Skeletal muscle satellite cell (primary cell): ENCODE measurements at regions not wholly inside any gene's neighbourhood (a gene's known extent, or its start where the extent isn't known, plus 50 kb on each side); places are given as distances from the start of the nearest gene placed in this dataset.

Experiments used
- H3K27me3 ChIP-seq: 2 replicates; pipeline ENCODE4 v1.7.0; 2013; ENCODE audit warnings: low read length; ENCODE audit not compliant: control insufficient read depth, insufficient read depth
- H3K36me3 ChIP-seq: 2 replicates; pipeline ENCODE4 v1.7.0; 2013; ENCODE audit warnings: mild to moderate bottlenecking, control low read depth, low read length; ENCODE audit not compliant: insufficient read depth
- H3K4me1 ChIP-seq: 2 replicates; pipeline ENCODE4 v1.7.0; 2013; ENCODE audit warnings: low read length; ENCODE audit not compliant: control insufficient read depth, insufficient read depth
- H3K4me2 ChIP-seq: 2 replicates; pipeline ENCODE4 v1.7.0; 2013; ENCODE audit warnings: mild to moderate bottlenecking, low read length
- H3K4me3 ChIP-seq: 2 replicates; pipeline ENCODE4 v1.7.0; 2013; ENCODE audit warnings: low read length
- H3K9ac ChIP-seq: 2 replicates; pipeline ENCODE4 v1.7.0; 2013; ENCODE audit warnings: mild to moderate bottlenecking, low read depth, low read length, moderate library complexity
- H3K9me3 ChIP-seq: replicated peaks from 2 replicates; pipeline ENCODE4 v1.7.0; 2013; ENCODE audit warnings: mild to moderate bottlenecking, control low read depth, low read length

- H3K9ac ChIP-seq = no peak overlapping the region
- no peaks in the 10 kb centered on the region for H3K9me3 ChIP-seq
Observed at GRCh38 chr17:5825717-5826330, 241.5 kb upstream of the NLRP1 start.

GRCh38 chr17:5826384-5826783, 242.1 kb upstream of the NLRP1 start:
- no peaks in the 10 kb centered on the region for H3K36me3 ChIP-seq
- peaks cover 25% of the 10 kb centered on the region for H3K4me1 ChIP-seq
- no peak overlapping the region for H3K9ac ChIP-seq
- H3K4me2 ChIP-seq = no peak overlapping the region
- H3K9me3 ChIP-seq = no peaks in the 10 kb centered on the region
- no peaks in the 10 kb centered on the region for H3K27me3 ChIP-seq
- no peak overlapping the region for H3K4me3 ChIP-seq

More at GRCh38 chr17:5825717-5826330, 241.5 kb upstream of the NLRP1 start:
- Histone ChIP-seq H3K4me1 (peaks cover 30% of the 10 kb centered on the region), H3K4me2 (no peak overlapping the region), H3K4me3 (no peak overlapping the region), H3K27me3 (no peaks in the 10 kb centered on the region), H3K36me3 (no peaks in the 10 kb centered on the region)

- H3K9me3 ChIP-seq = no peaks in the 10 kb centered on the region
Observed at GRCh38 chr17:5830921-5831320, 239.3 kb upstream of the WSCD1 start.

GRCh38 chr17:5832886-5833285, 237.3 kb upstream of the WSCD1 start:
- H3K27me3 ChIP-seq = no peaks in the 10 kb centered on the region
- peaks cover 23% of the 10 kb centered on the region for H3K4me1 ChIP-seq
- H3K36me3 ChIP-seq = no peaks in the 10 kb centered on the region
- no peak overlapping the region for H3K4me3 ChIP-seq
- no peak overlapping the region for H3K4me2 ChIP-seq
- H3K9me3 ChIP-seq = no peaks in the 10 kb centered on the region
- no peak overlapping the region for H3K9ac ChIP-seq

More at GRCh38 chr17:5830921-5831320, 239.3 kb upstream of the WSCD1 start:
- no peaks in the 10 kb centered on the region for H3K36me3 ChIP-seq
- H3K4me1 ChIP-seq = peaks cover 20% of the 10 kb centered on the region
- H3K9ac ChIP-seq = no peak overlapping the region
- H3K4me2 ChIP-seq = no peak overlapping the region
- H3K27me3 ChIP-seq = no peaks in the 10 kb centered on the region
- H3K4me3 ChIP-seq = no peak overlapping the region

GRCh38 chr17:5837055-5837491, 233.1 kb upstream of the WSCD1 start:
- no peaks in the 10 kb centered on the region for H3K27me3 ChIP-seq
- peaks cover 23% of the 10 kb centered on the region for H3K4me1 ChIP-seq
- H3K4me3 ChIP-seq = no peak overlapping the region
- no peak overlapping the region for H3K9ac ChIP-seq
- H3K4me2 ChIP-seq = no peak overlapping the region
- no peaks in the 10 kb centered on the region for H3K9me3 ChIP-seq
- no peaks in the 10 kb centered on the region for H3K36me3 ChIP-seq

GRCh38 chr17:5838661-5839300, 231.4 kb upstream of the WSCD1 start:
- Histone ChIP-seq H3K27me3 (no peaks in the 10 kb centered on the region), H3K9me3 (no peaks in the 10 kb centered on the region), H3K4me1 (peaks cover 12% of the 10 kb centered on the region), H3K4me3 (no peak overlapping the region), H3K9ac (no peak overlapping the region), H3K4me2 (no peak overlapping the region), H3K36me3 (no peaks in the 10 kb centered on the region)

GRCh38 chr17:5840811-5841446, 229.2 kb upstream of the WSCD1 start:
- no peaks in the 10 kb centered on the region for H3K36me3 ChIP-seq

GRCh38 chr17:5841862-5842261, 228.3 kb upstream of the WSCD1 start:
- Histone ChIP-seq H3K4me3 (no peak overlapping the region), H3K9ac (no peak overlapping the region), H3K27me3 (peaks cover 9% of the 10 kb centered on the region), H3K9me3 (no peaks in the 10 kb centered on the region), H3K36me3 (no peaks in the 10 kb centered on the region), H3K4me2 (no peak overlapping the region), H3K4me1 (peaks cover 7% of the 10 kb centered on the region)

More at GRCh38 chr17:5840811-5841446, 229.2 kb upstream of the WSCD1 start:
- Histone ChIP-seq H3K9ac (no peak overlapping the region), H3K4me2 (no peak overlapping the region), H3K4me3 (no peak overlapping the region), H3K27me3 (peaks cover 4% of the 10 kb centered on the region), H3K4me1 (peaks cover 12% of the 10 kb centered on the region), H3K9me3 (no peaks in the 10 kb centered on the region)

GRCh38 chr17:5843366-5844026, 226.7 kb upstream of the WSCD1 start:
- Histone ChIP-seq H3K4me1 (no peaks in the 10 kb centered on the region), H3K9me3 (no peaks in the 10 kb centered on the region), H3K36me3 (no peaks in the 10 kb centered on the region), H3K4me3 (no peak overlapping the region), H3K27me3 (peaks cover 13% of the 10 kb centered on the region), H3K9ac (no peak overlapping the region), H3K4me2 (no peak overlapping the region)

GRCh38 chr17:5846001-5846400, 224.2 kb upstream of the WSCD1 start:
- H3K9me3 ChIP-seq = no peaks in the 10 kb centered on the region
- no peak overlapping the region for H3K4me2 ChIP-seq
- no peaks in the 10 kb centered on the region for H3K4me1 ChIP-seq

GRCh38 chr17:5854871-5855554, 215.2 kb upstream of the WSCD1 start:
- Histone ChIP-seq H3K9me3 (no peaks in the 10 kb centered on the region), H3K4me2 (no peak overlapping the region), H3K4me3 (no peak overlapping the region), H3K27me3 (no peaks in the 10 kb centered on the region), H3K36me3 (no peaks in the 10 kb centered on the region), H3K9ac (no peak overlapping the region), H3K4me1 (no peaks in the 10 kb centered on the region)

More at GRCh38 chr17:5846001-5846400, 224.2 kb upstream of the WSCD1 start:
- Histone ChIP-seq H3K36me3 (no peaks in the 10 kb centered on the region), H3K9ac (no peak overlapping the region), H3K27me3 (peaks cover 13% of the 10 kb centered on the region), H3K4me3 (no peak overlapping the region)
